ENCODE measurements at regions not wholly inside any gene's neighbourhood (a gene's known extent, or its start where the extent isn't known, plus 50 kb on each side); places are given as distances from the start of the nearest gene placed in this dataset.
"Not testable (repeated sequence)": the region's sequence is repeated elsewhere in the genome, so short reads cannot be mapped to it uniquely, and the experiment has no call there.

- H3K4me1 ChIP-seq; H3K9me3 ChIP-seq; H3K4me3 ChIP-seq; H3K27ac ChIP-seq; H3K36me3 ChIP-seq; intact Hi-C loops (cut with DNase I; ENCODE audit: low total_unique reads); H3K27me3 ChIP-seq; DNase-seq: not testable (repeated sequence)
Observed at GRCh38 chr4:189586908-189587632, 353.6 kb upstream of the FRG1 start.

DNA sequence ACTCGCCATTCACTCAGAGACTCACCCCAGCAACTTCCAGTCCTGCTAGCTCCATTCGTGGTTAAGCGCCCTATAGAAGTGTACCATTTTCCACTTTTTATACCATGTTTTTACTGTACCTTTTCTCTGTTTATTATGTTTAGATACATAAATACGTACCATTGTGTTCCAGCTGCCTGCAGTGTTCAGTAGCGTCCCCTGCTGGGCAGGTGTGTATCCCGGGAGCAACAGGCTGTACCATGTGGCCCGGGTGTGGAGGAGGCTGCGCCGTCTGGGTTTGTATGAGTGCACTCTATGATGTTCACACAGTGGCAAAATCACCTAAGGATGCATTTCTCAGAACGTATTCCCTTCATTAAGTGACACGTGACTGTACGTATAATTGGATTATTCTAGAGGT lies 351.5 kb upstream of the FRG1 start:
- H3K27me3 ChIP-seq; H3K4me1 ChIP-seq; intact Hi-C loops (cut with DNase I; ENCODE audit: low total_unique reads); H3K4me3 ChIP-seq; H3K9me3 ChIP-seq; DNase-seq; H3K27ac ChIP-seq; H3K36me3 ChIP-seq: not testable (repeated sequence)

GRCh38 chr4:189592890-189593289 lies 347.8 kb upstream of the FRG1 start:
- Histone ChIP-seq H3K9me3 (no peaks in the 10 kb centered on the region), H3K27me3 (no peaks in the 10 kb centered on the region), H3K4me1 (no peaks in the 10 kb centered on the region), H3K27ac (no peak overlapping the region), H3K36me3 (no peaks in the 10 kb centered on the region), H3K4me3 (no peak overlapping the region)
- no peak for DNase-seq
- TF ChIP-seq, protein P1, sequence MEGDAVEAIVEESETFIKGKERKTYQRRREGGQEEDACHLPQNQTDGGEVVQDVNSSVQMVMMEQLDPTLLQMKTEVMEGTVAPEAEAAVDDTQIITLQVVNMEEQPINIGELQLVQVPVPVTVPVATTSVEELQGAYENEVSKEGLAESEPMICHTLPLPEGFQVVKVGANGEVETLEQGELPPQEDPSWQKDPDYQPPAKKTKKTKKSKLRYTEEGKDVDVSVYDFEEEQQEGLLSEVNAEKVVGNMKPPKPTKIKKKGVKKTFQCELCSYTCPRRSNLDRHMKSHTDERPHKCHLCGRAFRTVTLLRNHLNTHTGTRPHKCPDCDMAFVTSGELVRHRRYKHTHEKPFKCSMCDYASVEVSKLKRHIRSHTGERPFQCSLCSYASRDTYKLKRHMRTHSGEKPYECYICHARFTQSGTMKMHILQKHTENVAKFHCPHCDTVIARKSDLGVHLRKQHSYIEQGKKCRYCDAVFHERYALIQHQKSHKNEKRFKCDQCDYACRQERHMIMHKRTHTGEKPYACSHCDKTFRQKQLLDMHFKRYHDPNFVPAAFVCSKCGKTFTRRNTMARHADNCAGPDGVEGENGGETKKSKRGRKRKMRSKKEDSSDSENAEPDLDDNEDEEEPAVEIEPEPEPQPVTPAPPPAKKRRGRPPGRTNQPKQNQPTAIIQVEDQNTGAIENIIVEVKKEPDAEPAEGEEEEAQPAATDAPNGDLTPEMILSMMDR (IDR thresholded peaks at IDR 0.05): no peak
- intact Hi-C loops (cut with DNase I; ENCODE audit: low total_unique reads): no loop called here

- Histone ChIP-seq H3K9me3 (no peaks in the 10 kb centered on the region), H3K4me1 (no peaks in the 10 kb centered on the region), H3K36me3 (no peaks in the 10 kb centered on the region), H3K27me3 (no peaks in the 10 kb centered on the region), H3K4me3 (no peak overlapping the region), H3K27ac (no peak overlapping the region)
- TF ChIP-seq, protein P1 (IDR thresholded peaks at IDR 0.05): no peak
- no peak for DNase-seq
- intact Hi-C loops (cut with DNase I; ENCODE audit: low total_unique reads): no loop called here
Observed at GRCh38 chr4:189597341-189597740, 343.3 kb upstream of the FRG1 start.

- Histone ChIP-seq H3K4me1 (no peaks in the 10 kb centered on the region), H3K36me3 (no peaks in the 10 kb centered on the region), H3K27me3 (no peaks in the 10 kb centered on the region), H3K9me3 (no peaks in the 10 kb centered on the region), H3K4me3 (no peak overlapping the region), H3K27ac (no peak overlapping the region)
- TF ChIP-seq, protein P1 (IDR thresholded peaks at IDR 0.05): no peak
- intact Hi-C loops (cut with DNase I; ENCODE audit: low total_unique reads): no loop called here
- no peak for DNase-seq
Observed at GRCh38 chr4:189600264-189600663, 340.4 kb upstream of the FRG1 start.

DNA sequence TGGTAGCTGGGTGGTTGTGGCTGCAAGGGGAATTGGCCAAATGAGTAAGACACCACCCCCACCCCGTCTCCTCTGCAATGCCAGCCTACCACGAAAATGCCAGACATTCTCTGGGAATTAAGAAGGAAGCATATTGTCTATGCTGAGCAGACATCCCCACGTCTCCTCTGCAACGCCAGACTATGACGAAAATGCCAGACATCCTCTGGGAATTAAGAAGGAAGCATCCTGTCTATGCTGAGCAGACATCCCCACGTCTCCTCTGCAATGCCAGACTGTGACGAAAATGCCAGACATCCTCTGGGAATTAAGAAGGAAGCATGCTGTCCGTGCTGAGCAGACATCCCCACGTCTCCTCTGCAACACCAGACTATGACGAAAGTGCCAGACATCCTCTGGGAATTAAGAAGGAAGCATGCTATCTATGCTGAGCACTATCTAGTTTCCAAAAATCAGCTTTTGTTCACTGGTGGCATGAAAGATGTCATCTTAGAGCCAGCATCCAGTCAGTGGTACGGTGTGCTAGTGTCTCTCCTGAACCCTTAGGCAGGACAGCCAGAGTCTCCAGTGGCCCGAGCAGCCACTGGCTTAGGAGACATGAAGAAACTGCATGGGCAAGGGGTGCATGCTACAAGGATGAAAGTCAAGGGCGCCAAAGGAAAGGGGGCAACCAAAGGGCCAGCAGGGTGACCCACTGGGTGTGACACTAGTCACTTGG lies 339.8 kb upstream of the FRG1 start:
- Histone ChIP-seq H3K9me3 (no peaks in the 10 kb centered on the region), H3K4me3 (no peak overlapping the region), H3K27ac (no peak overlapping the region), H3K36me3 (no peaks in the 10 kb centered on the region), H3K4me1 (no peaks in the 10 kb centered on the region), H3K27me3 (no peaks in the 10 kb centered on the region)
- no peak for DNase-seq
- TF ChIP-seq, protein P1 (IDR thresholded peaks at IDR 0.05): no peak
- intact Hi-C loops (cut with DNase I; ENCODE audit: low total_unique reads): no loop called here

- intact Hi-C loops (cut with DNase I; ENCODE audit: low total_unique reads); DNase-seq; H3K27me3 ChIP-seq; H3K4me3 ChIP-seq; H3K9me3 ChIP-seq; H3K36me3 ChIP-seq; H3K4me1 ChIP-seq; H3K27ac ChIP-seq: not testable (repeated sequence)
Observed at GRCh38 chr4:189602827-189603226, 337.8 kb upstream of the FRG1 start.

GRCh38 chr4:189610571-189610970 lies 330.1 kb upstream of the FRG1 start:
- H3K4me1 ChIP-seq; H3K27me3 ChIP-seq; H3K9me3 ChIP-seq; H3K4me3 ChIP-seq; intact Hi-C loops (cut with DNase I; ENCODE audit: low total_unique reads); DNase-seq; H3K36me3 ChIP-seq; H3K27ac ChIP-seq: not testable (repeated sequence)
